ENCODE measurements at regions not wholly inside any gene's neighbourhood (a gene's known extent, or its start where the extent isn't known, plus 50 kb on each side); places are given as distances from the start of the nearest gene placed in this dataset.

GRCh38 chr10:71125749-71126107 lies 86.6 kb upstream of the UNC5B start:
- no peak overlapping the region for H3K4me3 ChIP-seq
- no peaks in the 10 kb centered on the region for H3K36me3 ChIP-seq (ENCODE audit: low read depth, missing control alignments)
- intact Hi-C loops (cut with DNase I; ENCODE audit: low total_unique reads): no loop called here
- no peaks in the 10 kb centered on the region for H3K9me3 ChIP-seq
- WGBS, 2 donors: 71 to 85% methylated on average over 4 of the region's 4 CpGs
- H3K27me3 ChIP-seq: no peaks in the 10 kb centered on the region
- DNase-seq: no peak
- no peaks in the 10 kb centered on the region for H3K4me1 ChIP-seq
- H3K27ac ChIP-seq: no peak overlapping the region
- TF ChIP-seq POLR2A (IDR thresholded peaks at IDR 0.05) (no peak), CTCF (IDR thresholded peaks at IDR 0.05) (no peak)

- H3K36me3 ChIP-seq (ENCODE audit: low read depth, missing control alignments): no peaks in the 10 kb centered on the region
- no peak for DNase-seq
- TF ChIP-seq CTCF (IDR thresholded peaks at IDR 0.05) (no peak), POLR2A (IDR thresholded peaks at IDR 0.05) (no peak)
- H3K4me1 ChIP-seq: no peaks in the 10 kb centered on the region
- H3K27me3 ChIP-seq: no peaks in the 10 kb centered on the region
- intact Hi-C loops (cut with DNase I; ENCODE audit: low total_unique reads): no loop called here
- H3K9me3 ChIP-seq: no peaks in the 10 kb centered on the region
- no peak overlapping the region for H3K27ac ChIP-seq
- 72 to 98% methylated on average over 6 to 7 of the region's 7 CpGs for WGBS, 2 donors
- H3K4me3 ChIP-seq: no peak overlapping the region
Measured at GRCh38 chr10:71126432-71126831, 85.9 kb upstream of the UNC5B start.

- DNase-seq: no peak
- no peaks in the 10 kb centered on the region for H3K27me3 ChIP-seq
- no peaks in the 10 kb centered on the region for H3K4me1 ChIP-seq
- no peak overlapping the region for H3K27ac ChIP-seq
- TF ChIP-seq CTCF (IDR thresholded peaks at IDR 0.05) (no peak), POLR2A (IDR thresholded peaks at IDR 0.05) (no peak)
- H3K9me3 ChIP-seq: no peaks in the 10 kb centered on the region
- 88 to 94% methylated on average over 4 to 5 of the region's 5 CpGs for WGBS, 2 donors
- intact Hi-C loops (cut with DNase I; ENCODE audit: low total_unique reads): no loop called here
- no peaks in the 10 kb centered on the region for H3K36me3 ChIP-seq (ENCODE audit: low read depth, missing control alignments)
- no peak overlapping the region for H3K4me3 ChIP-seq
Measured at GRCh38 chr10:71127104-71127503, 85.3 kb upstream of the UNC5B start.

- WGBS, 2 donors: 65 to 70% methylated on average over 2 to 3 of the region's 3 CpGs
- TF ChIP-seq POLR2A (IDR thresholded peaks at IDR 0.05): no peak
- TF ChIP-seq CTCF (IDR thresholded peaks at IDR 0.05): no peak
- no peak overlapping the region for H3K27ac ChIP-seq
- H3K36me3 ChIP-seq (ENCODE audit: low read depth, missing control alignments): no peaks in the 10 kb centered on the region
- intact Hi-C loops (cut with DNase I; ENCODE audit: low total_unique reads): no loop called here
- no peaks in the 10 kb centered on the region for H3K27me3 ChIP-seq
- H3K4me1 ChIP-seq: no peaks in the 10 kb centered on the region
- no peaks in the 10 kb centered on the region for H3K9me3 ChIP-seq
- DNase-seq: no peak
- no peak overlapping the region for H3K4me3 ChIP-seq
Measured at GRCh38 chr10:71127773-71128172, 84.6 kb upstream of the UNC5B start.

GRCh38 chr10:71128311-71128980 lies 83.9 kb upstream of the UNC5B start:
- Histone ChIP-seq H3K27ac (no peak overlapping the region), H3K36me3 (ENCODE audit: low read depth, missing control alignments) (no peaks in the 10 kb centered on the region), H3K4me3 (no peak overlapping the region), H3K4me1 (no peaks in the 10 kb centered on the region), H3K27me3 (no peaks in the 10 kb centered on the region), H3K9me3 (no peaks in the 10 kb centered on the region)
- WGBS, 2 donors: 63 to 65% methylated on average over 7 of the region's 7 CpGs
- DNase-seq: no peak
- TF ChIP-seq POLR2A (IDR thresholded peaks at IDR 0.05): no peak
- no peak for TF ChIP-seq CTCF (IDR thresholded peaks at IDR 0.05)
- intact Hi-C loops (cut with DNase I; ENCODE audit: low total_unique reads): no loop called here

All from testis (tissue), 2 donors.